GM18498 (cell line): ENCODE measurements at regions not wholly inside any gene's neighbourhood (a gene's known extent, or its start where the extent isn't known, plus 50 kb on each side); places are given as distances from the start of the nearest gene placed in this dataset.
A peak's percentile ranks its signal among the peaks of the same experiment; 100 is the strongest.

Experiments used
- ATAC-seq: cut with Tn5 transposase; IDR thresholded peaks from one replicate; pipeline ENCODE4 v1.9.1; 2021; ENCODE audit warnings: mild to moderate bottlenecking, moderate library complexity; ENCODE audit not compliant: unreplicated experiment

GRCh38 chr12:125645724-125646123, 580.5 kb downstream of the AACS start:
- ATAC-seq: no peak

- no peak for ATAC-seq
These were observed 585.4 kb downstream of the AACS start for GRCh38 chr12:125650587-125650986.

GRCh38 chr12:125651625-125652024, 586.4 kb downstream of the AACS start:
- no peak for ATAC-seq

GRCh38 chr12:125652681-125653080, 587.4 kb downstream of the AACS start:
- no peak for ATAC-seq

GRCh38 chr12:125657681-125658080, 592.4 kb downstream of the AACS start:
- ATAC-seq: no peak

GRCh38 chr12:125674554-125675338, 609.5 kb downstream of the AACS start:
- ATAC-seq: no peak

- no peak for ATAC-seq
These were observed 611.1 kb downstream of the AACS start for GRCh38 chr12:125676366-125676765.

GRCh38 chr12:125677829-125678228, 612.6 kb downstream of the AACS start:
- ATAC-seq: no peak

GRCh38 chr12:125678589-125678993, 613.4 kb downstream of the AACS start:
- no peak for ATAC-seq

- ATAC-seq: peak; percentile 74
These were observed 618.6 kb downstream of the AACS start for GRCh38 chr12:125683748-125684381.

GRCh38 chr12:125684968-125685790, 619.9 kb downstream of the AACS start:
- no peak for ATAC-seq

- ATAC-seq: no peak
These were observed 620.7 kb downstream of the AACS start for GRCh38 chr12:125685915-125686314.

- ATAC-seq: no peak
These were observed 622.2 kb downstream of the AACS start for GRCh38 chr12:125687403-125687802.

- ATAC-seq: no peak
These were observed 622.6 kb downstream of the AACS start for GRCh38 chr12:125687820-125688219.

GRCh38 chr12:125688223-125688622, 623.0 kb downstream of the AACS start:
- no peak for ATAC-seq

GRCh38 chr12:125688881-125689280, 623.6 kb downstream of the AACS start:
- ATAC-seq: no peak

GRCh38 chr12:125689576-125690410, 624.6 kb downstream of the AACS start:
- no peak for ATAC-seq

GRCh38 chr12:125690841-125691240, 625.6 kb downstream of the AACS start:
- ATAC-seq: no peak

GRCh38 chr12:125696054-125696453, 630.8 kb downstream of the AACS start:
- ATAC-seq: no peak

GRCh38 chr12:125704803-125705202, 639.6 kb downstream of the AACS start:
- no peak for ATAC-seq

GRCh38 chr12:125720961-125721360, 655.7 kb downstream of the AACS start:
- no peak for ATAC-seq
